Fibroblast of skin of right quadriceps (primary cell): ENCODE measurements at regions not wholly inside any gene's neighbourhood (a gene's known extent, or its start where the extent isn't known, plus 50 kb on each side); places are given as distances from the start of the nearest gene placed in this dataset.

Source experiments
- DNase-seq: peaks from one replicate; pipeline ENCODE4 v3.0.0-alpha.2; 2013

- no peak for DNase-seq
Measured at GRCh38 chr2:184472481-184472880, 125.8 kb upstream of the ZNF804A start.

GRCh38 chr2:184481865-184482264, 116.5 kb upstream of the ZNF804A start:
- no peak for DNase-seq

GRCh38 chr2:184498936-184499335, 99.4 kb upstream of the ZNF804A start:
- DNase-seq = no peak

- DNase-seq = no peak
Measured at GRCh38 chr2:184504252-184504651, 94.1 kb upstream of the ZNF804A start.

- DNase-seq = no peak
Measured at GRCh38 chr2:184507254-184507653, 91.1 kb upstream of the ZNF804A start.

- no peak for DNase-seq
Measured at GRCh38 chr2:184517402-184517801, 80.9 kb upstream of the ZNF804A start.

GRCh38 chr2:184520441-184520840, 77.9 kb upstream of the ZNF804A start:
- DNase-seq = no peak

- no peak for DNase-seq
Measured at GRCh38 chr2:184523732-184524131, 74.6 kb upstream of the ZNF804A start.

- no peak for DNase-seq
Measured at GRCh38 chr2:184524551-184525382, 73.6 kb upstream of the ZNF804A start.

- no peak for DNase-seq
Measured at GRCh38 chr2:184527058-184527457, 71.3 kb upstream of the ZNF804A start.

GRCh38 chr2:184528119-184528518, 70.2 kb upstream of the ZNF804A start:
- no peak for DNase-seq

GRCh38 chr2:184530239-184530638, 68.1 kb upstream of the ZNF804A start:
- no peak for DNase-seq

- DNase-seq = no peak
Measured at GRCh38 chr2:184530959-184531358, 67.4 kb upstream of the ZNF804A start.

- DNase-seq = peak; percentile 26
Measured at GRCh38 chr2:184532551-184532950, 65.8 kb upstream of the ZNF804A start.

GRCh38 chr2:184534986-184535385, 63.3 kb upstream of the ZNF804A start:
- no peak for DNase-seq

GRCh38 chr2:184540246-184540789, 58.0 kb upstream of the ZNF804A start:
- DNase-seq = no peak

GRCh38 chr2:184541591-184541990, 56.7 kb upstream of the ZNF804A start:
- no peak for DNase-seq

- no peak for DNase-seq
Measured at GRCh38 chr2:184543832-184544231, 54.5 kb upstream of the ZNF804A start.
